ENCODE measurements at regions not wholly inside any gene's neighbourhood (a gene's known extent, or its start where the extent isn't known, plus 50 kb on each side); places are given as distances from the start of the nearest gene placed in this dataset.

DNA sequence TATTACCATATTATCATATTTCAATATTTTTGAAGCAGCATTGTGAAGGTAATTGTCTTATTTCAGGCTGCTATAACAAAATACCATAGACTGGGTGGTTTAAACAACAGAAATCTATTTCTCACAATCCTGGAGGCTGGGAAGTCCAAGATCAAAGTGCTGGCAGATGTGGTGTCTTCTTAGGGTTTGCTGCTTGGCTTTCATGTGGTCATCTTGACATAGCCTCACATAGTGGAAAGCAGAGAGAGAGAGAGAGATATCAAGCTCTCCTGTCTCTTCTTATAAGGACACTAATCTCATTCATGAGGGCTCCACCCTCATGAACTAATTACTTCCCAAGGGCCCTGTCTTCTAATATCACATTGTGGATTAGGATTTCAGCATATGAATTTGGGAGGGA lies 119.7 kb upstream of the NUDT6 start:
- intact Hi-C loops (cut with DNase I): no loop called here
- no peak overlapping the region for H3K27ac ChIP-seq
- DNase-seq (no peak), ATAC-seq (no peak)
- H3K36me3 ChIP-seq: no peaks in the 10 kb centered on the region
- H3K4me3 ChIP-seq: no peak overlapping the region
- no peaks in the 10 kb centered on the region for H3K4me1 ChIP-seq
- H3K9me3 ChIP-seq: peaks cover 26% of the 10 kb centered on the region
- TF ChIP-seq CTCF (IDR thresholded peaks at IDR 0.05): no peak
- H3K27me3 ChIP-seq (ENCODE audit: low read depth): no peaks in the 10 kb centered on the region

- Histone ChIP-seq H3K9me3 (peaks cover 32% of the 10 kb centered on the region), H3K4me1 (no peaks in the 10 kb centered on the region), H3K36me3 (no peaks in the 10 kb centered on the region), H3K27ac (no peak overlapping the region), H3K4me3 (no peak overlapping the region), H3K27me3 (ENCODE audit: low read depth) (no peaks in the 10 kb centered on the region)
- no peak for TF ChIP-seq CTCF (IDR thresholded peaks at IDR 0.05)
- ATAC-seq: no peak
- DNase-seq: no peak
- intact Hi-C loops (cut with DNase I): no loop called here
Observed at GRCh38 chr4:123043013-123043412, 120.6 kb upstream of the NUDT6 start.

- intact Hi-C loops (cut with DNase I): no loop called here
- no peak overlapping the region for H3K27ac ChIP-seq
- H3K4me1 ChIP-seq: no peaks in the 10 kb centered on the region
- DNase-seq: no peak
- TF ChIP-seq CTCF (IDR thresholded peaks at IDR 0.05): no peak
- H3K27me3 ChIP-seq (ENCODE audit: low read depth): no peaks in the 10 kb centered on the region
- peaks cover 35% of the 10 kb centered on the region for H3K9me3 ChIP-seq
- no peaks in the 10 kb centered on the region for H3K36me3 ChIP-seq
- ATAC-seq: no peak
- no peak overlapping the region for H3K4me3 ChIP-seq
Observed at GRCh38 chr4:123043793-123044425, 121.5 kb upstream of the NUDT6 start.

DNA sequence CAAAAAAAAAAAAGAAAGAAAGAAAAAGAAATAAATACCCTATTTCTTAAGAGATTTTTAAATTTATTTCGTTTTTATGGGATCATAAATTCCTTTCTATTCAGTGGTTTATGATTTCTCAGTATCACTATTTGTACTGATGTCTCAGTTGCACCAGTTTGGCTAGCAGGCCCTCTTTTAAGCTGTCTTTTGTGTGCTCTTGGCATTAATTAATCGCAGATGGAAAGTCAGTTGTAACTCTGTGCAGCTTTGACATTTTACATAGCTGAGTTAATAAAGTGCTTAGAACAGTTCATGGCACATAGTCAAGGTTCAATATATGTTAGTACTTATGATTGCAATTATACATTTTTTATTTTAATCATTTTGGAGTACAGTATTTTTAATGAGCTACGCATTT lies 123.7 kb upstream of the NUDT6 start:
- no peak for TF ChIP-seq CTCF (IDR thresholded peaks at IDR 0.05)
- Histone ChIP-seq H3K27ac (no peak overlapping the region), H3K27me3 (ENCODE audit: low read depth) (no peaks in the 10 kb centered on the region)

GRCh38 chr4:123050018-123050417 lies 127.6 kb upstream of the NUDT6 start:
- no peaks in the 10 kb centered on the region for H3K4me1 ChIP-seq
- no peaks in the 10 kb centered on the region for H3K27me3 ChIP-seq (ENCODE audit: low read depth)
- H3K9me3 ChIP-seq: peaks cover 23% of the 10 kb centered on the region
- DNase-seq (no peak), ATAC-seq (no peak)
- no peak overlapping the region for H3K27ac ChIP-seq
- no peak overlapping the region for H3K4me3 ChIP-seq
- no peak for TF ChIP-seq CTCF (IDR thresholded peaks at IDR 0.05)
- intact Hi-C loops (cut with DNase I): no loop called here
- H3K36me3 ChIP-seq: no peaks in the 10 kb centered on the region

More for the DNA sequence above, 123.7 kb upstream of the NUDT6 start:
- Histone ChIP-seq H3K36me3 (no peaks in the 10 kb centered on the region), H3K9me3 (peaks cover 35% of the 10 kb centered on the region), H3K4me3 (no peak overlapping the region), H3K4me1 (no peaks in the 10 kb centered on the region)
- no peak for ATAC-seq
- intact Hi-C loops (cut with DNase I): no loop called here
- no peak for DNase-seq

Data from lower lobe of right lung (tissue), 2 donors.